SK-N-MC (cell line): ENCODE measurements at regions not wholly inside any gene's neighbourhood (a gene's known extent, or its start where the extent isn't known, plus 50 kb on each side); places are given as distances from the start of the nearest gene placed in this dataset.

Experiments used
- DNase-seq: peaks from one replicate; pipeline ENCODE4 v3.0.0-alpha.2; 2011; ENCODE audit warnings: low read depth, low spot score
- H3K27ac ChIP-seq: fragments of 200-600 bp; sonication (generic); 2 replicates; pipeline ENCODE4 v1.5.1; 2016; ENCODE audit warnings: mixed run types
- H3K36me3 ChIP-seq: fragments of 200-600 bp; sonication (generic); 2 replicates; pipeline ENCODE4 v1.6.1; 2017; ENCODE audit warnings: antibody characterized with exemption, low read length, mixed read lengths; ENCODE audit not compliant: insufficient read depth
- H3K4me3 ChIP-seq: fragments of 200-600 bp; sonication (generic); 2 replicates; pipeline ENCODE4 v1.5.1; 2016
- H3K9ac ChIP-seq: fragments of 200-600 bp; sonication (generic); 2 replicates; pipeline ENCODE4 v1.8.0; 2017; ENCODE audit warnings: mixed run types, mixed read lengths; ENCODE audit not compliant: insufficient read length
- H3K9me3 ChIP-seq: fragments of 200-600 bp; sonication (generic); 2 replicates; pipeline ENCODE4 v1.6.1; 2017; ENCODE audit warnings: low read depth, mild to moderate bottlenecking, antibody characterized with exemption, low read length, moderate library complexity, mixed read lengths
- EZH2 ChIP-seq: fragments of 200-600 bp; sonication (generic); IDR thresholded peaks from one replicate; pipeline ENCODE4 v1.6.1; 2017; ENCODE audit warnings: antibody characterized with exemption
- FOXP2 ChIP-seq: optimal IDR thresholded peaks from 2 replicates; pipeline ENCODE3; 2011; ENCODE audit warnings: mild to moderate bottlenecking, moderate library complexity; ENCODE audit not compliant: insufficient read depth; ENCODE audit errors: extremely low read length, control extremely low read depth
- POLR2AphosphoS5 ChIP-seq: IDR thresholded peaks from 2 replicates; pipeline ENCODE4 v1.6.1; 2012; ENCODE audit warnings: mild to moderate bottlenecking, low read depth, low read length, borderline replicate concordance

DNA sequence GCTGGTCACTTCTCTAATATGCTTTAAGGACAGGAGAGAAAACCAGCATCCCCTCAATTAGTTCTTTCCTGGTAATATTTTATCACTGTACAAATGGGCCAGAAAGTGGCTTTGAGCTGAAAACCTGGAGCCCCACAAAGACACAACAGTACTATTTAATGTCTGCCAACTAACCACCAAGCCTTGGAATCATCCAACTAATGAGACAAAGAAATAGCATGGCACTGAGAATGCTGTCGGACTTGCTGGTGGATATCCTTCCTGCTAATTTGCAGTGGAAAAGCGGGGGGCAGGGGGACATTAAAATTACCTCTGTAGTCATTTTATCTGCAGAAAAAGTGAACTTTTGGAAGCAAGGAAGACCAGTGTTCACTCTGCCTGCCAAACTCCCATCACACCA lies 288.5 kb downstream of the KBTBD8 start:
- Histone ChIP-seq H3K4me3 (no peak overlapping the region), H3K36me3 (no peaks in the 10 kb centered on the region), H3K9ac (no peak overlapping the region), H3K9me3 (no peaks in the 10 kb centered on the region), H3K27ac (no peak overlapping the region)
- DNase-seq = no peak
- TF ChIP-seq EZH2 (no peak), FOXP2 (no peak), POLR2AphosphoS5 (no peak)

GRCh38 chr3:67288466-67289106 lies 290.5 kb downstream of the KBTBD8 start:
- no peak overlapping the region for H3K27ac ChIP-seq
- no peak overlapping the region for H3K9ac ChIP-seq
- no peak overlapping the region for H3K4me3 ChIP-seq
- no peaks in the 10 kb centered on the region for H3K36me3 ChIP-seq
- DNase-seq = no peak
- no peak for TF ChIP-seq FOXP2
- TF ChIP-seq POLR2AphosphoS5 = no peak
- TF ChIP-seq EZH2 = no peak
- H3K9me3 ChIP-seq = no peaks in the 10 kb centered on the region

DNA sequence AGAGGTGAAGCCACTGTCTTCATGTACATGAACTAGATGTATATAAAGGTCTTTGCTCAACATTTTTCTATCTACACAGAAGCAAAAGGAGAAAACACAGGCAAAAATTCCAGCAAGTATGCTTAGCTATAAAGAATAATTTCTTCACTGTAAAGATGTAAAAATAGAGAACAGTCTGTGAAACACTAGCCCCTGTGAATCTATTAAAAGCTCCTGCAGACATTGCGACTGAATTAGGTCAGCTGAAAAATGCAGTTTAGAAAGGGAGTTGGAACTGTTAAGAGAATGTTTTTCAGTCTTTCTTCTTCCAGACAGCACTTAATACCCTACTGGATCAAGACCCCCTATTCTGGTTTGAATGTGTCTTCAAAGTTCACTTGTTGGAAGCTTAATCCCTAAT lies 291.5 kb downstream of the KBTBD8 start:
- no peak overlapping the region for H3K27ac ChIP-seq

DNA sequence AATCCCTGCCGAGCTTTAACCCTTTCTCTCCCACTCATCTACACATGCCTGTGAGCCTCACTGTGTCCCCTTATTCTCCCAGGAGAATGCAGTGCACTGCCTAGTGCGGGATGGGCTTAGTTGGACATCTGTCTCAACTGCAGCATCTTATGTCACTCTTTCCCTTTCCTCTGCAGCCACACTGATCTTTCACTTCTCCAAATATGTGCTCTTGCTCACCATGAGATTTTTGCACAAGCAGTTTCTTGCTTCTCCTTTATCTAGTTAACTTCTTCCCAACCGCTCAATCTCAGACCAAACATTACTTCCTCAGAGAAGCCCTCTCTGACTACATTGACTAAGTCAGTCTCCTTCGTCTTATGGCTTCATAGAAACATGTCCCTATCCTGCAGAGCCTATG lies 292.3 kb downstream of the KBTBD8 start:
- H3K9me3 ChIP-seq = no peaks in the 10 kb centered on the region
- no peak overlapping the region for H3K27ac ChIP-seq
- TF ChIP-seq EZH2 = no peak
- TF ChIP-seq POLR2AphosphoS5 = no peak
- H3K4me3 ChIP-seq = no peak overlapping the region
- H3K9ac ChIP-seq = no peak overlapping the region
- DNase-seq = no peak
- H3K36me3 ChIP-seq = no peaks in the 10 kb centered on the region

More for the DNA sequence above, 291.5 kb downstream of the KBTBD8 start:
- TF ChIP-seq POLR2AphosphoS5 = no peak
- no peak for TF ChIP-seq FOXP2
- no peak for TF ChIP-seq EZH2
- Histone ChIP-seq H3K9me3 (no peaks in the 10 kb centered on the region), H3K9ac (no peak overlapping the region), H3K4me3 (no peak overlapping the region), H3K36me3 (no peaks in the 10 kb centered on the region)
- no peak for DNase-seq

DNA sequence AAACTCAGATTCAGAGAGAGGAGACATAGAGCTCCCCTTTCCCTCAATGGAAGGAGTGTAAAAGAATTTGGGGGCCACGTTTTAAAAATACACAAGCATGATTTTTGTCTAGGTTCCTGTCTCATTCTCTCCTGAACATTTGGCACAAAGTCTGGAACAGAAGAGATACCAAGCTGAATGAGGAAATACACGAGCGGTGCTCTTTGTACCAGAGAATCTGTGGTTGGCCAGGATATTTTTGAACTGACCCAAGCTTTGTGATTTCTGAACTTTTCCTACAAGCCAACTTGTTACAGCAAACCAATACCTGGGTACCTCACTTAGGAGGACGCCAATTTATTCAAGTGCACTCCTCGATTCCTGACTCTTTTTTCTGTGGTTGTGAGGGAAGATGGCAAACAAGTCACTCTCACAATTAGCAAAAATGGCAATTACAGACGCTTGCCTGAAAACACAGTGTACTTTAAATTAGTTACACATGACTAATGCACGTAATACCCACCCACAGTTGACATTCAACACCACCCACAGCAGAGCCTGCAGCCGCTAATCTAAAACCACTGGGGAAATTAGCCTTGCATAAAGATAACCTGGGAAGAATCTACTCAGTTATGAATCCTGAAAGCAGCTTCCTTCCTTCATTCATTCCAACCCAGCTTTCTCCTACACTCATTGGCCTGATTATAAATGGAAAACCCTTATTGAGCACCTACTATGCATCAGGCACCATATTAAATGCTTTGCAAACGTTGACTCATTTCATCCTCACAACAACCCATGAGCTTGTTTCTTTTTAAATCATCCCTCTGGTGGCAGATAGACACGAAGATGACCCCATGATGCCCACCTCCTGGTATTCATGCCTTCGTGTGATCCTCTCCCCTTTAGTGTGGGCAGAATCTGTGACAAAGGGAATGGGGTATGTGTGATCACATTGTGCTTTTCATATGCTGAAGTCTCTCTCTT lies 293.5 kb downstream of the KBTBD8 start:
- Histone ChIP-seq H3K9ac (no peak overlapping the region), H3K4me3 (no peak overlapping the region), H3K36me3 (no peaks in the 10 kb centered on the region), H3K27ac (no peak overlapping the region), H3K9me3 (no peaks in the 10 kb centered on the region)
- DNase-seq = no peak
- TF ChIP-seq FOXP2 (no peak), POLR2AphosphoS5 (no peak), EZH2 (no peak)

- Histone ChIP-seq H3K36me3 (no peaks in the 10 kb centered on the region), H3K9me3 (no peaks in the 10 kb centered on the region), H3K27ac (no peak overlapping the region), H3K4me3 (no peak overlapping the region), H3K9ac (no peak overlapping the region)
- DNase-seq = no peak
- TF ChIP-seq FOXP2 (no peak), EZH2 (no peak), POLR2AphosphoS5 (no peak)
These were observed 294.4 kb downstream of the KBTBD8 start for GRCh38 chr3:67292356-67293121.

GRCh38 chr3:67294341-67294740 lies 296.2 kb downstream of the KBTBD8 start:
- Histone ChIP-seq H3K27ac (no peak overlapping the region), H3K4me3 (no peak overlapping the region), H3K9me3 (no peaks in the 10 kb centered on the region), H3K9ac (no peak overlapping the region), H3K36me3 (no peaks in the 10 kb centered on the region)
- no peak for DNase-seq
- TF ChIP-seq POLR2AphosphoS5 = no peak
- no peak for TF ChIP-seq FOXP2
- TF ChIP-seq EZH2 = no peak
